SK-N-SH (cell line): ENCODE measurements at regions not wholly inside any gene's neighbourhood (a gene's known extent, or its start where the extent isn't known, plus 50 kb on each side); places are given as distances from the start of the nearest gene placed in this dataset.

Experiments used
- CTCF ChIA-PET: fragments of 300-600, 350-600 bp; formaldehyde crosslinking; extraction: SDS; loops from one replicate; lab custom pipeline; 2021; lab: Yijun Ruan, JAX
- POLR2A ChIA-PET: fragments of 350-600 bp; sonication (Branson Sonifier 250); formaldehyde crosslinking; extraction: SDS; loops from one replicate; lab custom pipeline; 2020; ENCODE audit warnings: antibody characterized with exemption, inconsistent platforms; lab: Yijun Ruan, JAX
- DNase-seq: peaks from one replicate; pipeline ENCODE4 v3.0.0; 2012
- H2AFZ ChIP-seq: fragments of 200-600 bp; sonication (generic); 2 replicates; pipeline ENCODE4 v1.8.1; 2016; ENCODE audit warnings: antibody characterized with exemption, mild to moderate bottlenecking, low read depth
- H3F3A ChIP-seq: fragments of 200-600 bp; sonication (generic); replicated peaks from 2 replicates; pipeline ENCODE3; 2016; ENCODE audit warnings: antibody characterized with exemption, mild to moderate bottlenecking; ENCODE audit not compliant: insufficient read depth
- H3K27ac ChIP-seq, 2 experiments: fragments of 200-500 bp in 1 of 2; fragments of 200-600 bp in 1 of 2; sonication (Bioruptor generic) in 1 of 2; sonication (generic), shearing (Covaris generic) in 1 of 2; 2 replicates each; pipeline versions ENCODE4 v1.5.1 to v1.6.1; 2014 to 2016; ENCODE audit warnings: low read depth in 2 of 2, inconsistent platforms in 1 of 2, low read length in 1 of 2, mild to moderate bottlenecking in 1 of 2, mixed read lengths in 1 of 2
- H3K27me3 ChIP-seq: fragments of 200-600 bp; sonication (generic), shearing (Covaris generic); 2 replicates; pipeline ENCODE4 v1.6.1; 2016; ENCODE audit warnings: mixed run types; ENCODE audit not compliant: insufficient read depth
- H3K36me3 ChIP-seq, 2 experiments: fragments of 200-500 bp in 1 of 2; fragments of 200-600 bp in 1 of 2; sonication (Bioruptor generic) in 1 of 2; sonication (generic) in 1 of 2; replicated peaks in 1 of 2; 2 replicates each; pipeline versions ENCODE3 to v1.5.1; 2014 to 2016; ENCODE audit warnings: low read length in 1 of 2, mild to moderate bottlenecking in 1 of 2; ENCODE audit not compliant: insufficient read depth in 2 of 2, control insufficient read depth in 1 of 2
- H3K4me1 ChIP-seq, 2 experiments: fragments of 200-500 bp in 1 of 2; fragments of 200-600 bp in 1 of 2; sonication (Bioruptor generic) in 1 of 2; sonication (generic), shearing (Covaris generic) in 1 of 2; 2 replicates each; pipeline versions ENCODE4 v1.5.1 to v1.6.1; 2014 to 2016; ENCODE audit warnings: low read depth in 1 of 2, low read length in 1 of 2, mixed run types in 1 of 2; ENCODE audit not compliant: insufficient read depth in 2 of 2, control insufficient read depth in 1 of 2
- H3K4me2 ChIP-seq: fragments of 200-600 bp; sonication (generic), shearing (Covaris generic); 2 replicates; pipeline ENCODE4 v1.6.1; 2017; ENCODE audit warnings: mixed run types
- H3K4me3 ChIP-seq, 2 experiments: fragments of 200-500 bp in 1 of 2; fragments of 200-600 bp in 1 of 2; sonication (Bioruptor generic) in 1 of 2; sonication (generic), shearing (Covaris generic) in 1 of 2; 2 replicates each; pipeline versions ENCODE4 v1.5.1 to v1.8.1; 2014 to 2016; ENCODE audit warnings: low read depth in 2 of 2, inconsistent platforms in 1 of 2, low read length in 1 of 2, mild to moderate bottlenecking in 1 of 2, mixed read lengths in 1 of 2, moderate library complexity in 1 of 2
- H3K79me2 ChIP-seq: fragments of 200-600 bp; sonication (generic); 2 replicates; pipeline ENCODE4 v1.8.1; 2017; ENCODE audit warnings: mild to moderate bottlenecking; ENCODE audit not compliant: insufficient read depth
- H3K9ac ChIP-seq: fragments of 200-600 bp; sonication (generic); 2 replicates; pipeline ENCODE4 v1.6.1; 2017; ENCODE audit warnings: mixed run types
- H3K9me2 ChIP-seq: fragments of 200-600 bp; sonication (generic); 2 replicates; pipeline ENCODE4 v1.6.1; 2017; ENCODE audit warnings: mixed run types
- H3K9me3 ChIP-seq: fragments of 200-600 bp; sonication (generic); 2 replicates; pipeline ENCODE4 v1.6.1; 2017; ENCODE audit warnings: mixed run types, mild to moderate bottlenecking, moderate library complexity
- H4K20me1 ChIP-seq: fragments of 200-600 bp; sonication (generic); 2 replicates; pipeline ENCODE4 v1.6.1; 2017; ENCODE audit warnings: mild to moderate bottlenecking, mixed run types; ENCODE audit not compliant: insufficient read depth
- CHD2 ChIP-seq: fragments of 150-350 bp; IDR thresholded peaks from 2 replicates; pipeline ENCODE4 v1.6.1; 2018; ENCODE audit warnings: low read length; ENCODE audit not compliant: partially characterized antibody
- ELF1 ChIP-seq: IDR thresholded peaks from 2 replicates; pipeline ENCODE4 v1.4.0; 2012
- FOSL2 ChIP-seq: IDR thresholded peaks from 2 replicates; pipeline ENCODE4 v1.4.0; 2012; ENCODE audit warnings: low read depth, mild to moderate bottlenecking, moderate library complexity, borderline replicate concordance
- IRF3 ChIP-seq: fragments of 150-350 bp; IDR thresholded peaks from 2 replicates; pipeline ENCODE4 v1.6.1; 2016; ENCODE audit warnings: mild to moderate bottlenecking, low read depth, low read length
- JUND ChIP-seq: IDR thresholded peaks from 2 replicates; pipeline ENCODE4 v1.4.0; 2012
- MAX ChIP-seq: IDR thresholded peaks from 2 replicates; pipeline ENCODE4 v1.4.0; 2012; ENCODE audit warnings: low read depth
- MEF2A ChIP-seq: IDR thresholded peaks from 2 replicates; pipeline ENCODE4 v1.4.0; 2012; ENCODE audit warnings: low read depth, borderline replicate concordance
- MXI1 ChIP-seq: IDR thresholded peaks from 2 replicates; pipeline ENCODE4 v1.6.1; 2012; ENCODE audit warnings: mild to moderate bottlenecking, low read depth, low read length, improper control_type of control experiment
- NFIC ChIP-seq: IDR thresholded peaks from 2 replicates; pipeline ENCODE4 v1.4.0; 2012; ENCODE audit warnings: borderline replicate concordance
- POLR2AphosphoS5 ChIP-seq: IDR thresholded peaks from 2 replicates; pipeline ENCODE4 v1.6.1; 2012; ENCODE audit warnings: low read depth, low read length
- RAD21 ChIP-seq: IDR thresholded peaks from 2 replicates; pipeline ENCODE4 v1.6.1; 2012; ENCODE audit warnings: mild to moderate bottlenecking, low read length
- RCOR1 ChIP-seq: fragments of 150-350 bp; IDR thresholded peaks from 2 replicates; pipeline ENCODE4 v1.6.1; 2017; ENCODE audit warnings: antibody characterized with exemption, low read length
- SIN3A ChIP-seq: IDR thresholded peaks from 2 replicates; pipeline ENCODE4 v1.6.1; 2012; ENCODE audit warnings: low read depth, mild to moderate bottlenecking, low read length, moderate library complexity, borderline replicate concordance
- TAF1 ChIP-seq: IDR thresholded peaks from 2 replicates; pipeline ENCODE4 v1.6.1; 2012; ENCODE audit warnings: low read depth, mild to moderate bottlenecking, low read length, moderate library complexity, borderline replicate concordance
- TEAD4 ChIP-seq: IDR thresholded peaks from 2 replicates; pipeline ENCODE4 v1.4.0; 2012; ENCODE audit warnings: mild to moderate bottlenecking, borderline replicate concordance; ENCODE audit not compliant: insufficient read depth
- ZBTB33 ChIP-seq: IDR thresholded peaks from 2 replicates; pipeline ENCODE4 v1.4.0; 2012; ENCODE audit warnings: low read depth, borderline replicate concordance
- WGBS: methylation state at CpG from one replicate; pipeline ENCODE4 v1.1.6; 2017; ENCODE audit warnings: low lambda C conversion rate; 5-methylcytosine and 5-hydroxymethylcytosine counted together

- TF ChIP-seq ZBTB33 (no peak), MAX (no peak), ELF1 (no peak)
Observed at GRCh38 chr9:71279151-71279739, 157.8 kb upstream of the TRPM3 start (continued).

- no peak overlapping the region for H3K4me3 ChIP-seq
- no peak for TF ChIP-seq FOSL2
- no peak for TF ChIP-seq SIN3A
- no peak for TF ChIP-seq CHD2
- no peak for TF ChIP-seq NFIC
- TF ChIP-seq MXI1: no peak
- no peak for TF ChIP-seq RAD21
- TF ChIP-seq TAF1: no peak
- no peak for TF ChIP-seq TEAD4
- no peak for TF ChIP-seq IRF3
- no peak for TF ChIP-seq JUND
- TF ChIP-seq POLR2AphosphoS5: no peak
- TF ChIP-seq RCOR1: no peak
- TF ChIP-seq MEF2A: no peak
- TF ChIP-seq, all 33 proteins: peak for 0
- no peaks in the 10 kb centered on the region for H3K36me3 ChIP-seq
- POLR2A ChIA-PET: no interaction called here
- CTCF ChIA-PET: interaction anchor here (1.4 kb wide), 1 partner anchor 11 kb away, joined by 5 read pairs; no protein-coding TSS in a partner anchor
- WGBS: 1% methylated on average over 3 of the region's 3 CpGs
- H3K79me2 ChIP-seq: no peaks in the 10 kb centered on the region
- H3F3A ChIP-seq: no peaks in the 10 kb centered on the region
- no peak overlapping the region for H2AFZ ChIP-seq
- H3K27me3 ChIP-seq: no peaks in the 10 kb centered on the region
- H3K27ac ChIP-seq: no peak overlapping the region
- no peak overlapping the region for H3K9ac ChIP-seq
- H3K9me2 ChIP-seq: no peaks in the 10 kb centered on the region
- H3K4me2 ChIP-seq: no peak overlapping the region
- no peak for DNase-seq
- H3K9me3 ChIP-seq: no peaks in the 10 kb centered on the region
- no peaks in the 10 kb centered on the region for H4K20me1 ChIP-seq
- no peaks in the 10 kb centered on the region for H3K4me1 ChIP-seq
Observed at GRCh38 chr9:71273613-71274012, 152.2 kb upstream of the TRPM3 start.
